Common myeloid progenitor, CD34-positive (primary cell): ENCODE measurements at regions not wholly inside any gene's neighbourhood (a gene's known extent, or its start where the extent isn't known, plus 50 kb on each side); places are given as distances from the start of the nearest gene placed in this dataset.

Experiments
- CTCF ChIA-PET: fragments of 350-600 bp; sonication (Branson Sonifier 250); formaldehyde crosslinking; loops from one replicate; lab custom pipeline; 2021; ENCODE audit warnings: antibody characterized with exemption; lab: Charles Lee
- POLR2A ChIA-PET: fragments of 350-600 bp; sonication (Branson Sonifier 250); formaldehyde crosslinking; loops from one replicate; lab custom pipeline; 2021; ENCODE audit warnings: antibody characterized with exemption; lab: Charles Lee
- DNase-seq, 3 donors: peaks; one replicate each; pipeline versions ENCODE4 v3.0.0 to v3.0.0-alpha.2; 2013
- H3K27ac ChIP-seq, 2 experiments: 1 replicate in 1 of 2; 2 replicates in 1 of 2; pipeline ENCODE4 v1.7.0; 2013; ENCODE audit warnings: inconsistent platforms in 2 of 2, low read length in 2 of 2, mild to moderate bottlenecking in 2 of 2, low read depth in 1 of 2, moderate library complexity in 1 of 2; ENCODE audit not compliant: severe bottlenecking in 2 of 2, insufficient read depth in 1 of 2, poor library complexity in 1 of 2
- H3K27me3 ChIP-seq, 5 experiments: replicated peaks in 2 of 5; 1 replicate in 3 of 5; 2 replicates in 2 of 5; pipeline versions ENCODE4 v1.6.1 to v1.7.0; 2013; ENCODE audit warnings: low read length in 4 of 5, mild to moderate bottlenecking in 2 of 5, moderate library complexity in 2 of 5, inconsistent platforms in 1 of 5; ENCODE audit not compliant: insufficient read depth in 5 of 5, control insufficient read depth in 4 of 5
- H3K36me3 ChIP-seq, 4 experiments: 1 replicate in 2 of 4; 2 replicates in 2 of 4; pipeline versions ENCODE4 v1.6.1 to v1.7.0; 2013; ENCODE audit warnings: low read length in 3 of 4, control low read depth in 1 of 4, mild to moderate bottlenecking in 1 of 4; ENCODE audit not compliant: control insufficient read depth in 4 of 4, insufficient read depth in 4 of 4
- H3K4me1 ChIP-seq, 4 experiments: 1 replicate in 3 of 4; 2 replicates in 1 of 4; pipeline versions ENCODE4 v1.6.1 to v1.7.1; 2013; ENCODE audit warnings: low read length in 3 of 4, mild to moderate bottlenecking in 3 of 4, control low read depth in 1 of 4, inconsistent platforms in 1 of 4, moderate library complexity in 1 of 4; ENCODE audit not compliant: control insufficient read depth in 4 of 4, insufficient read depth in 4 of 4; ENCODE audit errors: control extremely low read depth in 1 of 4
- H3K4me3 ChIP-seq, 7 experiments: 1 replicate in 4 of 7; 2 replicates in 3 of 7; pipeline versions ENCODE4 v1.5.1 to v1.7.0; 2013; ENCODE audit warnings: mild to moderate bottlenecking in 7 of 7, low read length in 6 of 7, moderate library complexity in 6 of 7, inconsistent platforms in 2 of 7, low read depth in 2 of 7, control low read depth in 1 of 7; ENCODE audit not compliant: insufficient read depth in 4 of 7, control insufficient read depth in 1 of 7; ENCODE audit errors: extremely low read depth in 1 of 7
- H3K9me3 ChIP-seq, 5 experiments: 1 replicate in 4 of 5; 2 replicates in 1 of 5; pipeline versions ENCODE4 v1.6.1 to v1.7.1; 2013; ENCODE audit warnings: low read length in 4 of 5, mild to moderate bottlenecking in 2 of 5, inconsistent platforms in 1 of 5, low read depth in 1 of 5, moderate library complexity in 1 of 5; ENCODE audit not compliant: control insufficient read depth in 4 of 5, insufficient read depth in 2 of 5; ENCODE audit errors: control extremely low read depth in 1 of 5
- WGBS: methylation state at CpG from one replicate; pipeline ENCODE4 v1.1.5; 2013; ENCODE audit not compliant: insufficient coverage; 5-methylcytosine and 5-hydroxymethylcytosine counted together

GRCh38 chr2:215601990-215602721 lies 166.3 kb upstream of the FN1 start:
- ChIA-PET CTCF (interaction anchor here (0.9 kb wide), 1 partner anchor 35 kb away, joined by 3 read pairs; no protein-coding TSS in a partner anchor), POLR2A (interaction anchor here (0.6 kb wide), 1 partner anchor 29 kb away, joined by 3 read pairs; no protein-coding TSS in a partner anchor)
- no CpG with 5 or more reads among the region's 2 CpGs for WGBS
- no peak overlapping the region for H3K27ac ChIP-seq
- H3K4me1 ChIP-seq = no peaks in the 10 kb centered on the region
- DNase-seq = no peak
- H3K9me3 ChIP-seq = no peaks in the 10 kb centered on the region
- H3K4me3 ChIP-seq = no peak overlapping the region
- no peaks in the 10 kb centered on the region for H3K27me3 ChIP-seq
- H3K36me3 ChIP-seq = no peaks in the 10 kb centered on the region

GRCh38 chr2:215601526-215601925 lies 165.7 kb upstream of the FN1 start:
- 96% methylated on average over 3 of the region's 3 CpGs for WGBS
- Histone ChIP-seq H3K27me3 (no peaks in the 10 kb centered on the region), H3K36me3 (no peaks in the 10 kb centered on the region), H3K4me3 (no peak overlapping the region), H3K27ac (no peak overlapping the region), H3K4me1 (no peaks in the 10 kb centered on the region), H3K9me3 (no peaks in the 10 kb centered on the region)
- POLR2A ChIA-PET = interaction anchor here (0.6 kb wide), 1 partner anchor 29 kb away, joined by 3 read pairs; no protein-coding TSS in a partner anchor
- no peak for DNase-seq
- CTCF ChIA-PET = interaction anchor here (0.9 kb wide), 1 partner anchor 35 kb away, joined by 3 read pairs; no protein-coding TSS in a partner anchor

- POLR2A ChIA-PET = no interaction called here
- Histone ChIP-seq H3K9me3 (no peaks in the 10 kb centered on the region), H3K4me3 (no peak overlapping the region), H3K36me3 (no peaks in the 10 kb centered on the region), H3K27me3 (no peaks in the 10 kb centered on the region), H3K27ac (no peak overlapping the region), H3K4me1 (no peaks in the 10 kb centered on the region)
- CTCF ChIA-PET = no interaction called here
- WGBS = no CpG with 5 or more reads among the region's 3 CpGs
- no peak for DNase-seq
Measured at GRCh38 chr2:215598376-215598975, 162.6 kb upstream of the FN1 start.

DNA sequence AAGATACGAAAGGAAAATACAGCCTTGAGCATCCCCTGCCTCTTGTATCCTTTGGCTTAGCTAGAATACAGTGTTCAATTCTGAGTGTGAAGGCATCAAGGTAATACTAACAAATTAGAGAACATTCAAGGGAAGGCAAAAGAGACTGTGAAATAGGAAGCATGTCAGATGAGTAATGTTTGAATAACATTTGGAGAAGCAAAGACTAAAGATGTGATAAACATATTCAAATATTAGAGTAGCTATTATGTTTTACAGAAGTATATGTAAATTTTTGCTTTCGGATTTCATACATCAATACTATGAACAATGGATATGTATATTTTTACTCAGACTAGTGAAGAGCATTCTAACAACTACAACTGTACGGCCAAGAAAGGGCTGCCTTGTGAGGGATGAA lies 161.7 kb upstream of the FN1 start:
- no CpG with 5 or more reads among the region's 3 CpGs for WGBS
- H3K4me1 ChIP-seq = no peaks in the 10 kb centered on the region
- H3K36me3 ChIP-seq = no peaks in the 10 kb centered on the region
- no peaks in the 10 kb centered on the region for H3K9me3 ChIP-seq
- H3K27me3 ChIP-seq = no peaks in the 10 kb centered on the region
- no peak overlapping the region for H3K27ac ChIP-seq
- POLR2A ChIA-PET = no interaction called here
- CTCF ChIA-PET = no interaction called here
- no peak overlapping the region for H3K4me3 ChIP-seq
- DNase-seq = no peak

DNA sequence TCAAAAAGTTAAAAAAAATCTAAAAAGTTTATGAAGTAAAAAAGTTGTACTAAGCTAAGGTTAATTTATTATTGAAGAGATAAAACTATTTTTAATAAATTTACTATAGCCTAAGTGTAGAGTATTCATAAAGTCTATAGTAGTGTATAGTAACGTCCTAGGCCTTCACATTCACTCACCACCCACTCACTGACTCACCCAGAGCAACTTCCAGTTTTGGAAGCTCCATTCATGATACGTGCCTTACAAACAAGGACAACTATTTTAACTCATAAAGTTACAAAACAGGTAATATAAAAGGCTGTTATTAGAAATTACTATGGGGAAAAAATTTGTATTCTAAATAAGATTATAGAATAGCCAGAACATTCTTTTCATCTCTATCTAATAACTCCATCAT lies 158.9 kb upstream of the FN1 start:
- no peaks in the 10 kb centered on the region for H3K9me3 ChIP-seq
- H3K27me3 ChIP-seq = no peaks in the 10 kb centered on the region
- H3K27ac ChIP-seq = no peak overlapping the region
- no peak overlapping the region for H3K4me3 ChIP-seq
- WGBS = no CpG with 5 or more reads among the region's 2 CpGs
- POLR2A ChIA-PET = no interaction called here
- no peaks in the 10 kb centered on the region for H3K4me1 ChIP-seq
- no peaks in the 10 kb centered on the region for H3K36me3 ChIP-seq
- CTCF ChIA-PET = no interaction called here
- DNase-seq = no peak

GRCh38 chr2:215590010-215590745 lies 154.3 kb upstream of the FN1 start:
- WGBS = 100% methylated on average over 5 of the region's 6 CpGs
- POLR2A ChIA-PET = no interaction called here
- no peaks in the 10 kb centered on the region for H3K4me1 ChIP-seq
- H3K9me3 ChIP-seq = no peaks in the 10 kb centered on the region
- DNase-seq = no peak
- CTCF ChIA-PET = no interaction called here
- no peak overlapping the region for H3K4me3 ChIP-seq
- H3K27me3 ChIP-seq = no peaks in the 10 kb centered on the region
- H3K27ac ChIP-seq = no peak overlapping the region
- no peaks in the 10 kb centered on the region for H3K36me3 ChIP-seq

DNA sequence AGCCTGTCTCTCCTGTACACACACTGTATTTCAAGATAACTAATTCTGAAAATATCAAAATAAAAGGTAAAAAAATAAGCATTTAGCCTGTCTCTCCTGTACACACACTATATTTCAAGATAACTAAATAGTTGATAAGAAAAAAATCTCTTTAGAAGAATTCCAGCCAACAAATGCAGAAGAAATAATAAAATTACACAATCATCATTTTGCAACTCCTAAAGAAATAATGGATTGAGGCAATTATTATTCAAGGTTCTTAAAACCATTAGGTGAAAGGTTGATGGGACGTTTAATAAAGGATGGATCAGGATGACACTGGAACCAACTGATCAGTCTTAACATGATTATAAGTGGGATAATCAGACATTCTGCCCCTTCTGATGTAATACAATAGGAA lies 148.0 kb upstream of the FN1 start:
- no peak for DNase-seq
- WGBS = no CpG with 5 or more reads among the region's 1 CpG
- Histone ChIP-seq H3K36me3 (no peaks in the 10 kb centered on the region), H3K27ac (no peak overlapping the region), H3K4me3 (no peak overlapping the region), H3K27me3 (no peaks in the 10 kb centered on the region), H3K9me3 (no peaks in the 10 kb centered on the region), H3K4me1 (no peaks in the 10 kb centered on the region)
- POLR2A ChIA-PET = no interaction called here
- CTCF ChIA-PET = no interaction called here
